ENCODE measurements at regions not wholly inside any gene's neighbourhood (a gene's known extent, or its start where the extent isn't known, plus 50 kb on each side); places are given as distances from the start of the nearest gene placed in this dataset.

GRCh38 chr18:75654851-75655751, 227.6 kb upstream of the SMIM21 start:
- no peak for DNase-seq

- DNase-seq: no peak
Observed at GRCh38 chr18:75654386-75654785, 226.9 kb upstream of the SMIM21 start.

- no peak for DNase-seq
Observed at GRCh38 chr18:75652528-75652927, 225.0 kb upstream of the SMIM21 start.

- DNase-seq: no peak
Observed at GRCh38 chr18:75644871-75645270, 217.4 kb upstream of the SMIM21 start.

GRCh38 chr18:75643083-75643482, 215.6 kb upstream of the SMIM21 start:
- DNase-seq: no peak

- no peak for DNase-seq
Observed at GRCh38 chr18:75639472-75639831, 211.9 kb upstream of the SMIM21 start.

- DNase-seq: no peak
Observed at GRCh38 chr18:75638776-75639471, 211.4 kb upstream of the SMIM21 start.

GRCh38 chr18:75638223-75638775, 210.8 kb upstream of the SMIM21 start:
- DNase-seq: no peak

GRCh38 chr18:75635096-75635495, 207.6 kb upstream of the SMIM21 start:
- no peak for DNase-seq

- no peak for DNase-seq
Observed at GRCh38 chr18:75625966-75626365, 198.5 kb upstream of the SMIM21 start.

- DNase-seq: no peak
Observed at GRCh38 chr18:75624869-75625268, 197.4 kb upstream of the SMIM21 start.

- DNase-seq: no peak
Observed at GRCh38 chr18:75621818-75622217, 194.3 kb upstream of the SMIM21 start.

- no peak for DNase-seq
Observed at GRCh38 chr18:75618146-75618545, 190.6 kb upstream of the SMIM21 start.

- no peak for DNase-seq
Observed at GRCh38 chr18:75612456-75612855, 185.0 kb upstream of the SMIM21 start.

GRCh38 chr18:75607701-75608100, 180.2 kb upstream of the SMIM21 start:
- DNase-seq: no peak

GRCh38 chr18:75592527-75592926, 165.0 kb upstream of the SMIM21 start:
- DNase-seq: peak; percentile 2

- no peak for DNase-seq
Observed at GRCh38 chr18:75588412-75588811, 160.9 kb upstream of the SMIM21 start.

GRCh38 chr18:75587131-75587530, 159.6 kb upstream of the SMIM21 start:
- no peak for DNase-seq

- no peak for DNase-seq
Observed at GRCh38 chr18:75586130-75586889, 158.8 kb upstream of the SMIM21 start.

- no peak for DNase-seq
Observed at GRCh38 chr18:75582940-75583339, 155.4 kb upstream of the SMIM21 start.

- DNase-seq: no peak
Observed at GRCh38 chr18:75582406-75582821, 154.9 kb upstream of the SMIM21 start.

- no peak for DNase-seq
Observed at GRCh38 chr18:75581336-75582131, 154.0 kb upstream of the SMIM21 start.
